ENCODE measurements at regions not wholly inside any gene's neighbourhood (a gene's known extent, or its start where the extent isn't known, plus 50 kb on each side); places are given as distances from the start of the nearest gene placed in this dataset.

DNA sequence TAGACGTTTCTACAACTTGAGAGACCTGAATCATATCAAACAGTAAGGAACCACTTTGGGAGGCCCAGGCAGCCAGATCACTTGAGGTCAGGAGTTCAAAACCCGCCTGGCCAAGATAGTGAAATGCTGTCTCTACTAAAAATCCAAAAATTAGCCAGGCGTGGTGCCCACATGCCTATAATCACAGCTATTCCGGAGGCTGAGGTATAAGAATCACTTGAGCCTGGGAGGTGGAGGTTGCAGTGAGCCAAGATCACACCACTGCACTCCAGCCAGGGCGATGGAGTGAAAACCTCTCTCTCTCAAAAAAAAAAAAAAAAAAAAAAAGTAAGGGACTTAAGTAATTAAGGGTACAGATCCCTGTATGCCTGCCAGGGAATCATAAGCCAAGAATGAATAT is 103.4 kb upstream of the NUDT7 start:
- TF ChIP-seq TCF12 (IDR thresholded peaks at IDR 0.05; ENCODE audit: low read depth) (no peak), FOXM1 (IDR thresholded peaks at IDR 0.05; ENCODE audit: borderline replicate concordance, low read depth) (no peak), EP300 (IDR thresholded peaks at IDR 0.05; ENCODE audit: borderline replicate concordance) (no peak), CEBPB (IDR thresholded peaks at IDR 0.05) (no peak), TAF1 (IDR thresholded peaks at IDR 0.05; ENCODE audit: low read depth) (no peak), TEAD4 (IDR thresholded peaks at IDR 0.05) (no peak), RAD21 (IDR thresholded peaks at IDR 0.05; ENCODE audit: low read depth) (no peak), CREB1 (IDR thresholded peaks at IDR 0.05; ENCODE audit: low read depth) (no peak), EGR1 (IDR thresholded peaks at IDR 0.05) (no peak), ZBTB7A (IDR thresholded peaks at IDR 0.05; ENCODE audit: low read depth) (no peak), YY1 (IDR thresholded peaks at IDR 0.05; ENCODE audit: low read depth) (no peak)
- TF ChIP-seq, protein P1, sequence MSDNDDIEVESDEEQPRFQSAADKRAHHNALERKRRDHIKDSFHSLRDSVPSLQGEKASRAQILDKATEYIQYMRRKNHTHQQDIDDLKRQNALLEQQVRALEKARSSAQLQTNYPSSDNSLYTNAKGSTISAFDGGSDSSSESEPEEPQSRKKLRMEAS (IDR thresholded peaks at IDR 0.05): no peak
- TF ChIP-seq, protein P2, sequence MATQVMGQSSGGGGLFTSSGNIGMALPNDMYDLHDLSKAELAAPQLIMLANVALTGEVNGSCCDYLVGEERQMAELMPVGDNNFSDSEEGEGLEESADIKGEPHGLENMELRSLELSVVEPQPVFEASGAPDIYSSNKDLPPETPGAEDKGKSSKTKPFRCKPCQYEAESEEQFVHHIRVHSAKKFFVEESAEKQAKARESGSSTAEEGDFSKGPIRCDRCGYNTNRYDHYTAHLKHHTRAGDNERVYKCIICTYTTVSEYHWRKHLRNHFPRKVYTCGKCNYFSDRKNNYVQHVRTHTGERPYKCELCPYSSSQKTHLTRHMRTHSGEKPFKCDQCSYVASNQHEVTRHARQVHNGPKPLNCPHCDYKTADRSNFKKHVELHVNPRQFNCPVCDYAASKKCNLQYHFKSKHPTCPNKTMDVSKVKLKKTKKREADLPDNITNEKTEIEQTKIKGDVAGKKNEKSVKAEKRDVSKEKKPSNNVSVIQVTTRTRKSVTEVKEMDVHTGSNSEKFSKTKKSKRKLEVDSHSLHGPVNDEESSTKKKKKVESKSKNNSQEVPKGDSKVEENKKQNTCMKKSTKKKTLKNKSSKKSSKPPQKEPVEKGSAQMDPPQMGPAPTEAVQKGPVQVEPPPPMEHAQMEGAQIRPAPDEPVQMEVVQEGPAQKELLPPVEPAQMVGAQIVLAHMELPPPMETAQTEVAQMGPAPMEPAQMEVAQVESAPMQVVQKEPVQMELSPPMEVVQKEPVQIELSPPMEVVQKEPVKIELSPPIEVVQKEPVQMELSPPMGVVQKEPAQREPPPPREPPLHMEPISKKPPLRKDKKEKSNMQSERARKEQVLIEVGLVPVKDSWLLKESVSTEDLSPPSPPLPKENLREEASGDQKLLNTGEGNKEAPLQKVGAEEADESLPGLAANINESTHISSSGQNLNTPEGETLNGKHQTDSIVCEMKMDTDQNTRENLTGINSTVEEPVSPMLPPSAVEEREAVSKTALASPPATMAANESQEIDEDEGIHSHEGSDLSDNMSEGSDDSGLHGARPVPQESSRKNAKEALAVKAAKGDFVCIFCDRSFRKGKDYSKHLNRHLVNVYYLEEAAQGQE (IDR thresholded peaks at IDR 0.05; ENCODE audit: low read depth): no peak
- TF ChIP-seq, protein P3, sequence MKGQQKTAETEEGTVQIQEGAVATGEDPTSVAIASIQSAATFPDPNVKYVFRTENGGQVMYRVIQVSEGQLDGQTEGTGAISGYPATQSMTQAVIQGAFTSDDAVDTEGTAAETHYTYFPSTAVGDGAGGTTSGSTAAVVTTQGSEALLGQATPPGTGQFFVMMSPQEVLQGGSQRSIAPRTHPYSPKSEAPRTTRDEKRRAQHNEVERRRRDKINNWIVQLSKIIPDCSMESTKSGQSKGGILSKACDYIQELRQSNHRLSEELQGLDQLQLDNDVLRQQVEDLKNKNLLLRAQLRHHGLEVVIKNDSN (IDR thresholded peaks at IDR 0.05): no peak

Measured in Ishikawa (cell line).